SK-N-SH (cell line): ENCODE measurements at regions not wholly inside any gene's neighbourhood (a gene's known extent, or its start where the extent isn't known, plus 50 kb on each side); places are given as distances from the start of the nearest gene placed in this dataset.
A peak's percentile ranks its signal among the peaks of the same experiment; 100 is the strongest.

Experiments
- CTCF ChIA-PET: fragments of 300-600, 350-600 bp; formaldehyde crosslinking; extraction: SDS; loops from one replicate; lab custom pipeline; 2021; lab: Yijun Ruan, JAX
- POLR2A ChIA-PET: fragments of 350-600 bp; sonication (Branson Sonifier 250); formaldehyde crosslinking; extraction: SDS; loops from one replicate; lab custom pipeline; 2020; ENCODE audit warnings: antibody characterized with exemption, inconsistent platforms; lab: Yijun Ruan, JAX
- DNase-seq: peaks from one replicate; pipeline ENCODE4 v3.0.0; 2012
- H2AFZ ChIP-seq: fragments of 200-600 bp; sonication (generic); 2 replicates; pipeline ENCODE4 v1.8.1; 2016; ENCODE audit warnings: antibody characterized with exemption, mild to moderate bottlenecking, low read depth
- H3F3A ChIP-seq: fragments of 200-600 bp; sonication (generic); replicated peaks from 2 replicates; pipeline ENCODE3; 2016; ENCODE audit warnings: antibody characterized with exemption, mild to moderate bottlenecking; ENCODE audit not compliant: insufficient read depth
- H3K27ac ChIP-seq, 2 experiments: fragments of 200-500 bp in 1 of 2; fragments of 200-600 bp in 1 of 2; sonication (Bioruptor generic) in 1 of 2; sonication (generic), shearing (Covaris generic) in 1 of 2; 2 replicates each; pipeline versions ENCODE4 v1.5.1 to v1.6.1; 2014 to 2016; ENCODE audit warnings: low read depth in 2 of 2, inconsistent platforms in 1 of 2, low read length in 1 of 2, mild to moderate bottlenecking in 1 of 2, mixed read lengths in 1 of 2
- H3K27me3 ChIP-seq: fragments of 200-600 bp; sonication (generic), shearing (Covaris generic); 2 replicates; pipeline ENCODE4 v1.6.1; 2016; ENCODE audit warnings: mixed run types; ENCODE audit not compliant: insufficient read depth
- H3K36me3 ChIP-seq, 2 experiments: fragments of 200-500 bp in 1 of 2; fragments of 200-600 bp in 1 of 2; sonication (Bioruptor generic) in 1 of 2; sonication (generic) in 1 of 2; replicated peaks in 1 of 2; 2 replicates each; pipeline versions ENCODE3 to v1.5.1; 2014 to 2016; ENCODE audit warnings: low read length in 1 of 2, mild to moderate bottlenecking in 1 of 2; ENCODE audit not compliant: insufficient read depth in 2 of 2, control insufficient read depth in 1 of 2
- H3K4me1 ChIP-seq, 2 experiments: fragments of 200-500 bp in 1 of 2; fragments of 200-600 bp in 1 of 2; sonication (Bioruptor generic) in 1 of 2; sonication (generic), shearing (Covaris generic) in 1 of 2; 2 replicates each; pipeline versions ENCODE4 v1.5.1 to v1.6.1; 2014 to 2016; ENCODE audit warnings: low read depth in 1 of 2, low read length in 1 of 2, mixed run types in 1 of 2; ENCODE audit not compliant: insufficient read depth in 2 of 2, control insufficient read depth in 1 of 2
- H3K4me2 ChIP-seq: fragments of 200-600 bp; sonication (generic), shearing (Covaris generic); 2 replicates; pipeline ENCODE4 v1.6.1; 2017; ENCODE audit warnings: mixed run types
- H3K4me3 ChIP-seq, 2 experiments: fragments of 200-500 bp in 1 of 2; fragments of 200-600 bp in 1 of 2; sonication (Bioruptor generic) in 1 of 2; sonication (generic), shearing (Covaris generic) in 1 of 2; 2 replicates each; pipeline versions ENCODE4 v1.5.1 to v1.8.1; 2014 to 2016; ENCODE audit warnings: low read depth in 2 of 2, inconsistent platforms in 1 of 2, low read length in 1 of 2, mild to moderate bottlenecking in 1 of 2, mixed read lengths in 1 of 2, moderate library complexity in 1 of 2
- H3K79me2 ChIP-seq: fragments of 200-600 bp; sonication (generic); 2 replicates; pipeline ENCODE4 v1.8.1; 2017; ENCODE audit warnings: mild to moderate bottlenecking; ENCODE audit not compliant: insufficient read depth
- H3K9ac ChIP-seq: fragments of 200-600 bp; sonication (generic); 2 replicates; pipeline ENCODE4 v1.6.1; 2017; ENCODE audit warnings: mixed run types
- H3K9me2 ChIP-seq: fragments of 200-600 bp; sonication (generic); 2 replicates; pipeline ENCODE4 v1.6.1; 2017; ENCODE audit warnings: mixed run types
- H3K9me3 ChIP-seq: fragments of 200-600 bp; sonication (generic); 2 replicates; pipeline ENCODE4 v1.6.1; 2017; ENCODE audit warnings: mixed run types, mild to moderate bottlenecking, moderate library complexity
- H4K20me1 ChIP-seq: fragments of 200-600 bp; sonication (generic); 2 replicates; pipeline ENCODE4 v1.6.1; 2017; ENCODE audit warnings: mild to moderate bottlenecking, mixed run types; ENCODE audit not compliant: insufficient read depth
- CHD2 ChIP-seq: fragments of 150-350 bp; IDR thresholded peaks from 2 replicates; pipeline ENCODE4 v1.6.1; 2018; ENCODE audit warnings: low read length; ENCODE audit not compliant: partially characterized antibody
- ELF1 ChIP-seq: IDR thresholded peaks from 2 replicates; pipeline ENCODE4 v1.4.0; 2012
- EP300 ChIP-seq, 2 experiments: IDR thresholded peaks; 2 replicates each; pipeline versions ENCODE4 v1.4.0 to v1.6.1; 2012; ENCODE audit warnings: borderline replicate concordance in 1 of 2, low read depth in 1 of 2, low read length in 1 of 2
- FOSL2 ChIP-seq: IDR thresholded peaks from 2 replicates; pipeline ENCODE4 v1.4.0; 2012; ENCODE audit warnings: low read depth, mild to moderate bottlenecking, moderate library complexity, borderline replicate concordance
- FOXM1 ChIP-seq: IDR thresholded peaks from 2 replicates; pipeline ENCODE4 v1.4.0; 2012; ENCODE audit warnings: low read depth, mild to moderate bottlenecking
- GABPA ChIP-seq: IDR thresholded peaks from 2 replicates; pipeline ENCODE4 v1.4.0; 2012; ENCODE audit warnings: low read depth, mild to moderate bottlenecking
- JUND ChIP-seq: IDR thresholded peaks from 2 replicates; pipeline ENCODE4 v1.4.0; 2012
- MXI1 ChIP-seq: IDR thresholded peaks from 2 replicates; pipeline ENCODE4 v1.6.1; 2012; ENCODE audit warnings: mild to moderate bottlenecking, low read depth, low read length, improper control_type of control experiment
- PBX3 ChIP-seq: IDR thresholded peaks from 2 replicates; pipeline ENCODE4; 2012
- POLR2AphosphoS5 ChIP-seq: IDR thresholded peaks from 2 replicates; pipeline ENCODE4 v1.6.1; 2012; ENCODE audit warnings: low read depth, low read length
- RAD21 ChIP-seq: IDR thresholded peaks from 2 replicates; pipeline ENCODE4 v1.6.1; 2012; ENCODE audit warnings: mild to moderate bottlenecking, low read length
- RCOR1 ChIP-seq: fragments of 150-350 bp; IDR thresholded peaks from 2 replicates; pipeline ENCODE4 v1.6.1; 2017; ENCODE audit warnings: antibody characterized with exemption, low read length
- REST ChIP-seq: IDR thresholded peaks from 2 replicates; pipeline ENCODE4 v1.6.1; 2012; ENCODE audit warnings: mild to moderate bottlenecking, low read depth, low read length, moderate library complexity
- RXRA ChIP-seq: IDR thresholded peaks from 2 replicates; pipeline ENCODE4 v1.4.0; 2012; ENCODE audit warnings: low read depth, mild to moderate bottlenecking, borderline replicate concordance
- SIN3A ChIP-seq: IDR thresholded peaks from 2 replicates; pipeline ENCODE4 v1.6.1; 2012; ENCODE audit warnings: low read depth, mild to moderate bottlenecking, low read length, moderate library complexity, borderline replicate concordance
- SMC3 ChIP-seq: IDR thresholded peaks from 2 replicates; pipeline ENCODE4 v1.6.1; 2012; ENCODE audit warnings: low read depth, low read length, improper control_type of control experiment
- TAF1 ChIP-seq: IDR thresholded peaks from 2 replicates; pipeline ENCODE4 v1.6.1; 2012; ENCODE audit warnings: low read depth, mild to moderate bottlenecking, low read length, moderate library complexity, borderline replicate concordance
- TCF12 ChIP-seq: IDR thresholded peaks from 2 replicates; pipeline ENCODE4 v1.4.0; 2012
- TEAD4 ChIP-seq: IDR thresholded peaks from 2 replicates; pipeline ENCODE4 v1.4.0; 2012; ENCODE audit warnings: mild to moderate bottlenecking, borderline replicate concordance; ENCODE audit not compliant: insufficient read depth
- YY1 ChIP-seq: IDR thresholded peaks from 2 replicates; pipeline ENCODE4 v1.4.0; 2012; ENCODE audit warnings: low read depth, mild to moderate bottlenecking
- WGBS: methylation state at CpG from one replicate; pipeline ENCODE4 v1.1.6; 2017; ENCODE audit warnings: low lambda C conversion rate; 5-methylcytosine and 5-hydroxymethylcytosine counted together
- TF ChIP-seq, protein P1 (sequence below): IDR thresholded peaks from 2 replicates; pipeline ENCODE4 v1.4.0; 2012; ENCODE audit warnings: low read depth
- TF ChIP-seq, protein P2 (sequence below): fragments of 150-350 bp; IDR thresholded peaks from 2 replicates; pipeline ENCODE4 v1.6.1; 2016; ENCODE audit warnings: mild to moderate bottlenecking, low read depth, low read length
- TF ChIP-seq, protein P3 (sequence below): IDR thresholded peaks from 2 replicates; pipeline ENCODE4 v1.4.0; 2012; ENCODE audit warnings: low read depth, borderline replicate concordance

- Histone ChIP-seq H3K27me3 (peaks cover 14% of the 10 kb centered on the region; the same call in 1 of the 2 replicates), H3K36me3 (no peaks in the 10 kb centered on the region), H3K4me3 (no peak overlapping the region), H3F3A (no peaks in the 10 kb centered on the region), H3K27ac (no peak overlapping the region), H3K4me1 (no peaks in the 10 kb centered on the region; a peak in 1 of 4 replicates), H3K9ac (no peak overlapping the region), H3K4me2 (no peak overlapping the region), H3K9me3 (no peaks in the 10 kb centered on the region), H2AFZ (no peak overlapping the region), H3K9me2 (no peaks in the 10 kb centered on the region), H4K20me1 (no peaks in the 10 kb centered on the region), H3K79me2 (no peaks in the 10 kb centered on the region)
- POLR2A ChIA-PET: no interaction called here
- TF ChIP-seq CHD2: no peak
- no peak for TF ChIP-seq JUND
- TF ChIP-seq, protein P1, sequence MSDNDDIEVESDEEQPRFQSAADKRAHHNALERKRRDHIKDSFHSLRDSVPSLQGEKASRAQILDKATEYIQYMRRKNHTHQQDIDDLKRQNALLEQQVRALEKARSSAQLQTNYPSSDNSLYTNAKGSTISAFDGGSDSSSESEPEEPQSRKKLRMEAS: no peak
- TF ChIP-seq MXI1: no peak
- no peak for TF ChIP-seq GABPA
- no peak for TF ChIP-seq RCOR1
- TF ChIP-seq POLR2AphosphoS5: no peak
- TF ChIP-seq TEAD4: no peak
- no peak for TF ChIP-seq RAD21
- TF ChIP-seq PBX3: no peak
- TF ChIP-seq FOXM1: no peak
- TF ChIP-seq REST: no peak
- no peak for TF ChIP-seq RXRA
- TF ChIP-seq TAF1: no peak
- DNase-seq: no peak
- CTCF ChIA-PET: interaction anchor here (0.7 to 12.9 kb wide), 5 partner anchors 13 to 580 kb away, joined by 3 to 116 read pairs (median 3); no protein-coding TSS in a partner anchor
Measured at GRCh38 chr14:103275000-103275399, 59.0 kb upstream of the EIF5 start.

GRCh38 chr14:103277931-103278330 lies 56.1 kb upstream of the EIF5 start:
- CTCF ChIA-PET: interaction anchor here (1.1 to 12.9 kb wide), 3 partner anchors 15 to 174 kb away, joined by 3 to 116 read pairs (median 4); no protein-coding TSS in a partner anchor
- TF ChIP-seq TEAD4 (no peak), TCF12 (no peak), ELF1 (no peak), RCOR1 (no peak), EP300 (IDR thresholded peaks at IDR 0.05; ENCODE audit: borderline replicate concordance in 1 of 2, low read depth in 1 of 2, low read length in 1 of 2) (no peak), GABPA (no peak), SMC3 (no peak), SIN3A (no peak), YY1 (no peak), FOSL2 (no peak)
- TF ChIP-seq, protein P2, sequence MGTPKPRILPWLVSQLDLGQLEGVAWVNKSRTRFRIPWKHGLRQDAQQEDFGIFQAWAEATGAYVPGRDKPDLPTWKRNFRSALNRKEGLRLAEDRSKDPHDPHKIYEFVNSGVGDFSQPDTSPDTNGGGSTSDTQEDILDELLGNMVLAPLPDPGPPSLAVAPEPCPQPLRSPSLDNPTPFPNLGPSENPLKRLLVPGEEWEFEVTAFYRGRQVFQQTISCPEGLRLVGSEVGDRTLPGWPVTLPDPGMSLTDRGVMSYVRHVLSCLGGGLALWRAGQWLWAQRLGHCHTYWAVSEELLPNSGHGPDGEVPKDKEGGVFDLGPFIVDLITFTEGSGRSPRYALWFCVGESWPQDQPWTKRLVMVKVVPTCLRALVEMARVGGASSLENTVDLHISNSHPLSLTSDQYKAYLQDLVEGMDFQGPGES: no peak
- TF ChIP-seq, protein P3, sequence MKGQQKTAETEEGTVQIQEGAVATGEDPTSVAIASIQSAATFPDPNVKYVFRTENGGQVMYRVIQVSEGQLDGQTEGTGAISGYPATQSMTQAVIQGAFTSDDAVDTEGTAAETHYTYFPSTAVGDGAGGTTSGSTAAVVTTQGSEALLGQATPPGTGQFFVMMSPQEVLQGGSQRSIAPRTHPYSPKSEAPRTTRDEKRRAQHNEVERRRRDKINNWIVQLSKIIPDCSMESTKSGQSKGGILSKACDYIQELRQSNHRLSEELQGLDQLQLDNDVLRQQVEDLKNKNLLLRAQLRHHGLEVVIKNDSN: no peak

More at GRCh38 chr14:103277931-103278330, 56.1 kb upstream of the EIF5 start:
- no peak for DNase-seq
- H3K4me2 ChIP-seq: no peak overlapping the region
- H3K4me3 ChIP-seq: peak overlapping the region in 1 of 2 experiments; percentile 32; a peak in 1 of 4 replicates
- no peak overlapping the region for H2AFZ ChIP-seq
- H3K9ac ChIP-seq: no peak overlapping the region
- H3K9me2 ChIP-seq: no peaks in the 10 kb centered on the region
- no peaks in the 10 kb centered on the region for H4K20me1 ChIP-seq
- H3K27ac ChIP-seq: no peak overlapping the region
- 85% methylated on average over 8 of the region's 8 CpGs for WGBS
- no peaks in the 10 kb centered on the region for H3K79me2 ChIP-seq
- H3F3A ChIP-seq: peaks cover 3% of the 10 kb centered on the region
- H3K4me1 ChIP-seq: no peaks in the 10 kb centered on the region; a peak in 1 of 4 replicates
- H3K36me3 ChIP-seq: no peaks in the 10 kb centered on the region
- POLR2A ChIA-PET: no interaction called here
- peaks cover 14% of the 10 kb centered on the region; the same call in 1 of the 2 replicates for H3K27me3 ChIP-seq
- no peaks in the 10 kb centered on the region for H3K9me3 ChIP-seq
